GM19452 (cell line): ENCODE measurements at regions not wholly inside any gene's neighbourhood (a gene's known extent, or its start where the extent isn't known, plus 50 kb on each side); places are given as distances from the start of the nearest gene placed in this dataset.
"Not testable (repeated sequence)": the region's sequence is repeated elsewhere in the genome, so short reads cannot be mapped to it uniquely, and the experiment has no call there.

ENCODE experiments used
- ATAC-seq: cut with Tn5 transposase; IDR thresholded peaks from one replicate; pipeline ENCODE4 v1.9.1; 2021; ENCODE audit not compliant: unreplicated experiment

DNA sequence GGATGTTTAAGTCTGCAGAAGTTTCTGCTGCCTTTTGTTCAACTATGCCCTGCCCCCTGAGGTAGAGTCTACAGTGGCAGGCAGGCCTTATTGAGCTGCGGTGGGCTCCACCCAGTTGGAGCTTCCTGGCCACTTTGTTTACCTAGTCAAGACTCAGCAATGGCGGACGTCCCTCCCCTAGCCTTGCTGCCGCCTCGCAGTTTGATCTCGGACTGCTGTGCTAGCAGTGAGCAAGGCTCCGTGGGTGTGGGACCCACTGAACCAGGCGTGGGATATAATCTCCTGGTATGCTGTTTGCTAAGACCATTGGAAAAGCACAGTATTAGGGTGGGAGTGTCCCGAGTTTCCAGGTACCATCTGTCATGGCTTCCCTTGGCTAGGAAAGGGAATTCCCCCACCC, 79.4 kb upstream of the RPS6KA6 start:
- not testable (repeated sequence) for ATAC-seq

DNA sequence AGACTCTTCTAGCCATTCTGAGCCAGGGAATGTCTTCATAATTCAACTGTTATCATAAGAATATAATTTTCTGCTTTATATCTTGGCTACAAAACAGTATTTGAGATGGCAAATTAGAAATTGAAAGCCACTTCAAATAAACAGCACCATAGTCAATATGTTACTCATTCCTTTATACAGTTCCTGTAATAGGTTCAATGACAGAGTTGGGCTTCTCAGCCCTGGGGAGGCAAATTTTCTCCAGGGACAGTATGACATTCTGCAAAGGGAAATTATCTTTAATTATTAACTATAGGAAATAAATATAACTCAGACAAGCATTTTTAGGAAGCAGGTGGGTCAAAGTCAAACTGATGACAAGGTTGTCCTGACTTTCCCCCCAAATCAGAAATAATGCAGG, 71.9 kb upstream of the RPS6KA6 start:
- no peak for ATAC-seq

DNA sequence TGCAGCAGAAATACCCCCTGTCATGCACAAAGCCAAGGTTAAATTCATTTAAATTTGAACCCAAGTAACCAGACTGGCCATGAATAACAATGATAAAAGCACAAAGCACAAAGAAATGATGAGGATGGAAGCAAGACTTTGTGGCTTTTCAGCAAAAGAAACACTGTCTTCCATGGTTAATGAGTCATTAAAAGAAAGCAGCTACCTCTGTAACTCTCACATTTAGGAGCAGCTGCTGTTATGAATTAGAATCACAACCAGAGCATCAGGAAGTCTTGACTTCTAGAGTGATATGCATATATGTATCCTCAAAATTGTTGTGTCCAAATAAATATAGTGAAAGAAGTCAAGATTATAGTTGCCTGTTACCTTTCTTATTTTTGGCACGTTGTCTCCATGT, 70.7 kb upstream of the RPS6KA6 start:
- peak; percentile 80 for ATAC-seq

DNA sequence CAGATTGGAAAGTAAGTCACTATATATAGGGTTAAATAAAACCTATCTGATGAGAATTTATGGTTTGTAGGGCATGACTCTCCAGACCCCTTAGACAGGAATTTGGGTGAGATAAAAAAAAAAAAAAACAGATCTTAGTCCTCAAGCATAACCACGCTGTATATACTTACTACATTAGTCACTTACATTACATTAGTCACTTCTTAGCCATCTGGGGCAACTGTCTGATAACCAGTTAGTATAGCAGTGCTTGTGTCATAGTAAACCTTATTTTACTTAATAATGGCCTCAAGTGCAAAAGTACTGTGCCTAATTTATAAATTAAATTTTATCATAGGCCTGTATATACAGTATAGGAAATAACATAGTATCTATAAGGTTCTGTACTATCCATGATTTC, 60.2 kb upstream of the RPS6KA6 start:
- ATAC-seq: no peak

DNA sequence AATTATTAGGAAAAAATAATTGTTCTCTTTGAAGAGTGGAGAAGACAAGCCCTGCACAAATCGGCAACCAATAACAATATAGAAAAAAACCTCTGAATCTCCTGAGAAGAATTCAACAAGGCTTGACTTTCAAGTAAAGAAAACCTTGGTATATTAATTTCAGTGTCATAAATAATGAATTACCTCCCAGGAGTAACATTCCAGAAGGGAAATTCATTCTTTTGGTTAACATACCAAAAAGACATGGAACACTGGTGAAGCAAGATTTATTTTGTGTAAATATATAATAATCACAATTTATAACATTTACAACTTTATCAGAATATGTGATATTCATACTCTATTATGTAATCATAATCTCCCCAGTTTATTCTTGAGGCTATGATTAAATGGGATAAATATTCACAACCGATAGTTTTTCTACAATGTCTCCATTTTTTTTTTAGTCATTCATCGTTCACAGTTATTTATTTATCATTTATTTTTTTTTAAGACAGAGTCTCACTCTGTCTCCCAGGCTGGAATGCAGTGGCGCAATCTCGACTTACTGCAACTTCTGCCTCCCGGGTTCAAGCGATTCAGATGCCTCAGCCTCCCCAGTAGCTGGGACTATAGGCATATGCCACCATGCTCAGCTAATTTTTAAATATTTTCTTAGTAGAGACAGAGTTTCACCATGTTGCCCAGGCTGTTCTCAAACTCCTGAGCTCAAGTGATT, 53.0 kb upstream of the RPS6KA6 start:
- no peak for ATAC-seq
